HepG2 (cell line): ENCODE measurements at regions not wholly inside any gene's neighbourhood (a gene's known extent, or its start where the extent isn't known, plus 50 kb on each side); places are given as distances from the start of the nearest gene placed in this dataset.

Experiments
- CTCF ChIP-seq: sonication (generic); formaldehyde crosslinking; IDR thresholded peaks from 2 replicates; pipeline ENCODE4 v1.5.0; 2020; ENCODE audit warnings: mild to moderate bottlenecking, missing genetic modification reagents, moderate library complexity
- HNRNPLL ChIP-seq: fragments of 200-400 bp; formaldehyde crosslinking; IDR thresholded peaks from 2 replicates; pipeline ENCODE4 v1.6.1; 2017; ENCODE audit warnings: mild to moderate bottlenecking, low read depth, low read length; ENCODE audit not compliant: poor library complexity, severe bottlenecking
- ZNF552 ChIP-seq: sonication (generic); formaldehyde crosslinking; IDR thresholded peaks from 2 replicates; pipeline ENCODE4 v1.9.0; 2022; ENCODE audit warnings: missing genetic modification reagents, mild to moderate bottlenecking, borderline replicate concordance

GRCh38 chr4:130027973-130028372 is 932.0 kb downstream of the C4orf33 start:
- no peak for TF ChIP-seq CTCF (CRISPR knock-in tag)
- TF ChIP-seq HNRNPLL, result no peak
- no peak for TF ChIP-seq ZNF552
